HCT116 (cell line): ENCODE measurements at regions not wholly inside any gene's neighbourhood (a gene's known extent, or its start where the extent isn't known, plus 50 kb on each side); places are given as distances from the start of the nearest gene placed in this dataset.

Source experiments
- ATAC-seq: fragments of 200-7000 bp; cut with Tn5 transposase; 2 replicates; pipeline ENCODE4 v1.9.1; 2020; ENCODE audit warnings: mild to moderate bottlenecking, moderate library complexity
- BruUV-seq: library from RNA; stranded (reverse); fragments of 400-500 nt; replicated peaks from 2 replicates; lab custom pipeline; 2021; lab: Mats Ljungman, UMichigan
- CTCF ChIA-PET: fragments of 300-600 bp; sonication (Branson Sonifier 250); formaldehyde crosslinking; loops from one replicate; lab custom pipeline; 2021; ENCODE audit warnings: antibody characterized with exemption; lab: Charles Lee
- POLR2A ChIA-PET: fragments of 300-600, 350-600 bp; sonication (Branson Sonifier 250); formaldehyde crosslinking; loops from one replicate; lab custom pipeline; 2021; ENCODE audit warnings: antibody characterized with exemption; lab: Charles Lee
- RAD21 ChIA-PET, 2 experiments: fragments of 300-600 bp; sonication (Branson Sonifier 250); formaldehyde crosslinking; loops; one replicate each; lab custom pipeline; 2023; ENCODE audit warnings: low total read pairs in 2 of 2; ENCODE audit not compliant: uncharacterized antibody in 2 of 2, unreplicated experiment in 2 of 2, low non-redundant PET in 1 of 2; lab: Charles Lee
- DNase-seq: peaks from one replicate; pipeline ENCODE4 v3.0.0-alpha.2; 2010; ENCODE audit warnings: low read depth, low spot score
- H2AFZ ChIP-seq: fragments of 200-600 bp; shearing (Covaris generic), sonication (generic); 2 replicates; pipeline ENCODE4 v1.6.1; 2017; ENCODE audit warnings: low read depth, mixed run types, mixed read lengths, antibody characterized with exemption, low read length; ENCODE audit not compliant: poor library complexity, severe bottlenecking
- H3K27ac ChIP-seq: 2 replicates; pipeline ENCODE4 v1.5.1; 2012; ENCODE audit warnings: low read depth, low read length
- H3K27me3 ChIP-seq: fragments of 200-600 bp; sonication (generic); 2 replicates; pipeline ENCODE4 v1.6.1; 2016; ENCODE audit warnings: mixed run types, low read length, mixed read lengths; ENCODE audit not compliant: insufficient read depth
- H3K36me3 ChIP-seq, 2 experiments: fragments of 200-500 bp in 1 of 2; fragments of 200-600 bp in 1 of 2; sonication (Bioruptor generic) in 1 of 2; sonication (generic) in 1 of 2; 2 replicates each; pipeline versions ENCODE4 v1.5.1 to v1.6.1; 2014 to 2016; ENCODE audit warnings: low read length in 2 of 2, inconsistent platforms in 1 of 2, mixed read lengths in 1 of 2, mixed run types in 1 of 2; ENCODE audit not compliant: insufficient read depth in 2 of 2, control insufficient read depth in 1 of 2
- H3K4me1 ChIP-seq, 2 experiments: fragments of 200-600 bp in 1 of 2; sonication (generic) in 1 of 2; 2 replicates each; pipeline versions ENCODE4 v1.5.1 to v1.6.1; 2012 to 2017; ENCODE audit warnings: low read length in 2 of 2, inconsistent platforms in 1 of 2, mild to moderate bottlenecking in 1 of 2, mixed read lengths in 1 of 2, mixed run types in 1 of 2, moderate library complexity in 1 of 2; ENCODE audit not compliant: insufficient read depth in 2 of 2, control insufficient read depth in 1 of 2
- H3K4me2 ChIP-seq: fragments of 200-600 bp; sonication (generic); 2 replicates; pipeline ENCODE4 v1.6.1; 2017; ENCODE audit warnings: mixed run types, low read length, mixed read lengths
- H3K4me3 ChIP-seq, 2 experiments: fragments of 200-600 bp in 1 of 2; sonication (generic) in 1 of 2; replicated peaks in 1 of 2; 2 replicates each; pipeline ENCODE4 v1.5.1; 2011 to 2016; ENCODE audit warnings: low read length in 2 of 2, control low read depth in 1 of 2, low read depth in 1 of 2, mild to moderate bottlenecking in 1 of 2, mixed read lengths in 1 of 2, mixed run types in 1 of 2
- H3K79me2 ChIP-seq: fragments of 200-600 bp; sonication (generic); 2 replicates; pipeline ENCODE4 v1.6.1; 2017; ENCODE audit warnings: mild to moderate bottlenecking, mixed run types, low read length, moderate library complexity, mixed read lengths; ENCODE audit not compliant: insufficient read depth
- H3K9ac ChIP-seq: fragments of 200-600 bp; sonication (generic); 2 replicates; pipeline ENCODE4 v1.6.1; 2016; ENCODE audit warnings: low read length, mixed read lengths
- H3K9me2 ChIP-seq: fragments of 200-600 bp; sonication (generic), shearing (Covaris generic); 2 replicates; pipeline ENCODE4 v1.6.1; 2017; ENCODE audit warnings: mixed run types, mild to moderate bottlenecking, moderate library complexity; ENCODE audit not compliant: insufficient read depth
- H3K9me3 ChIP-seq, 2 experiments: fragments of 200-500 bp in 1 of 2; fragments of 200-600 bp in 1 of 2; sonication (Bioruptor generic) in 1 of 2; sonication (generic) in 1 of 2; 2 replicates each; pipeline ENCODE4 v1.6.1; 2014 to 2017; ENCODE audit warnings: low read length in 2 of 2, mixed read lengths in 2 of 2, inconsistent platforms in 1 of 2, low read depth in 1 of 2, mild to moderate bottlenecking in 1 of 2, mixed run types in 1 of 2, moderate library complexity in 1 of 2; ENCODE audit not compliant: control insufficient read depth in 1 of 2, insufficient read depth in 1 of 2
- H4K20me1 ChIP-seq: fragments of 200-600 bp; sonication (generic), shearing (Covaris generic); 2 replicates; pipeline ENCODE4 v1.6.1; 2017; ENCODE audit warnings: mixed run types, mild to moderate bottlenecking, moderate library complexity; ENCODE audit not compliant: insufficient read depth
- ATF3 ChIP-seq: IDR thresholded peaks from 2 replicates; pipeline ENCODE4 v1.6.1; 2012
- ELF1 ChIP-seq: IDR thresholded peaks from 2 replicates; pipeline ENCODE4 v1.6.1; 2012; ENCODE audit warnings: low read depth, borderline replicate concordance
- EZH2 ChIP-seq: fragments of 200-600 bp; sonication (generic); IDR thresholded peaks from 2 replicates; pipeline ENCODE4 v1.6.1; 2017; ENCODE audit warnings: antibody characterized with exemption, mixed run types
- EZH2phosphoT487 ChIP-seq: fragments of 200-600 bp; IDR thresholded peaks from 2 replicates; pipeline ENCODE4 v1.6.1; 2018; ENCODE audit warnings: antibody characterized with exemption, borderline replicate concordance
- FOSL1 ChIP-seq: IDR thresholded peaks from 2 replicates; pipeline ENCODE4 v1.6.1; 2012; ENCODE audit warnings: low read depth
- JUND ChIP-seq: IDR thresholded peaks from 2 replicates; pipeline ENCODE4 v1.6.1; 2012
- POLR2AphosphoS5 ChIP-seq: IDR thresholded peaks from 2 replicates; pipeline ENCODE4 v1.6.1; 2011; ENCODE audit warnings: mild to moderate bottlenecking, low read depth, low read length, moderate library complexity
- RAD21 ChIP-seq: IDR thresholded peaks from 2 replicates; pipeline ENCODE4 v1.6.1; 2012; ENCODE audit warnings: low read depth, mild to moderate bottlenecking
- SIN3A ChIP-seq: IDR thresholded peaks from 2 replicates; pipeline ENCODE4 v1.6.1; 2012; ENCODE audit warnings: low read depth
- SP1 ChIP-seq: IDR thresholded peaks from 2 replicates; pipeline ENCODE4 v1.6.1; 2012; ENCODE audit warnings: low read depth
- intact Hi-C: fragments of 100-400 bp; cut with micrococcal nuclease; formaldehyde crosslinking; loops from 2 replicates; pipeline ENCODE4 v1.10.0; 2022

- Histone ChIP-seq H3K79me2 (no peaks in the 10 kb centered on the region), H3K4me2 (no peak overlapping the region), H2AFZ (no peak overlapping the region), H4K20me1 (no peaks in the 10 kb centered on the region), H3K27ac (no peak overlapping the region), H3K4me1 (no peaks in the 10 kb centered on the region), H3K36me3 (no peaks in the 10 kb centered on the region), H3K27me3 (no peaks in the 10 kb centered on the region), H3K4me3 (no peak overlapping the region), H3K9ac (no peak overlapping the region), H3K9me2 (no peaks in the 10 kb centered on the region), H3K9me3 (no peaks in the 10 kb centered on the region)
- BruUV-seq = no TSS peak
- ChIA-PET RAD21 (no interaction called here), POLR2A (no interaction called here), CTCF (no interaction called here)
- intact Hi-C loops = no loop called here
- no peak for ATAC-seq
- TF ChIP-seq SP1 = 0 out of 2 replicates have a peak, but pooled peaks have one; percentile 20
- TF ChIP-seq JUND = no peak
- TF ChIP-seq EZH2phosphoT487 = no peak
- TF ChIP-seq ELF1 = no peak
- no peak for TF ChIP-seq EZH2
- peak; percentile 25; the same call in 1 of the 2 replicates for TF ChIP-seq FOSL1
- TF ChIP-seq ATF3 = no peak
- DNase-seq = no peak
Measured at GRCh38 chr2:226378753-226379705, 420.6 kb downstream of the IRS1 start.

DNA sequence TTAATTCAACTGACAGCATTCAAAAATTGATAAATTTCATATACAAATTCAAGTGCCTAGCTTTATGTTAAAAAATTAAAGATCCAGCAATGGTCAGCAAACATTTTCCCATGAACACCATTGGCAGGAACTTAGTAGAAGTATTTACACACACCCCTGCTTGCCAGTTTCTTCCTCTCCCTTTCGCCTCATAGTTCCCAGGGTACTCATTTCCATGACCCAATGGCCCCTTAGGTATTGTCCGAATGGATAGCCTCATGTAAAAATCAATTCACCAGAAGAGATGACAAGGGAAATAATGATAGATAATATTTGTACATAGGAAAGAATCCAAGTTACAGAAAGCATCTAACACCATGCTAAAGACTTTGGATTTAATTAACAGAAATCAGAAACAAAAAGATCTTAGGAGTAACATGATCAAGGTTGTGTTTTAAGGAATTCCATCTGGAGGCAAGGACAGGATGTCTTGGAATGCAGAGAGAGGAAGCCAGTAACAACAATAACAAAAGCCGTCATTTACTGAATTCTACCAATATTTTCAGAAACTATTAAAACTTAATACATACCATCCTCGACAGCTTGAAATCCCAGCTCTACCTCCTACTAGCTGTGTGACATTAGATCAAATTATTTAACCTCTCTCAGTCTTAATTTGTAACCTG is 423.0 kb downstream of the IRS1 start:
- intact Hi-C loops = no loop called here
- no peaks in the 10 kb centered on the region for H3K9me3 ChIP-seq
- H2AFZ ChIP-seq = no peak overlapping the region
- no peak overlapping the region for H3K4me3 ChIP-seq
- H3K9ac ChIP-seq = no peak overlapping the region
- no peak overlapping the region for H3K4me2 ChIP-seq
- H4K20me1 ChIP-seq = no peaks in the 10 kb centered on the region
- no peaks in the 10 kb centered on the region for H3K9me2 ChIP-seq
- TF ChIP-seq POLR2AphosphoS5 (no peak), SIN3A (no peak), RAD21 (no peak)
- no peaks in the 10 kb centered on the region for H3K27me3 ChIP-seq
- ATAC-seq (no peak), DNase-seq (no peak)
- no peaks in the 10 kb centered on the region for H3K36me3 ChIP-seq
- no TSS peak for BruUV-seq
- H3K79me2 ChIP-seq = no peaks in the 10 kb centered on the region
- no peaks in the 10 kb centered on the region for H3K4me1 ChIP-seq
- POLR2A ChIA-PET = no interaction called here
- no peak overlapping the region for H3K27ac ChIP-seq
- CTCF ChIA-PET = no interaction called here
- RAD21 ChIA-PET = no interaction called here
